ENCODE measurements at regions not wholly inside any gene's neighbourhood (a gene's known extent, or its start where the extent isn't known, plus 50 kb on each side); places are given as distances from the start of the nearest gene placed in this dataset.

DNA sequence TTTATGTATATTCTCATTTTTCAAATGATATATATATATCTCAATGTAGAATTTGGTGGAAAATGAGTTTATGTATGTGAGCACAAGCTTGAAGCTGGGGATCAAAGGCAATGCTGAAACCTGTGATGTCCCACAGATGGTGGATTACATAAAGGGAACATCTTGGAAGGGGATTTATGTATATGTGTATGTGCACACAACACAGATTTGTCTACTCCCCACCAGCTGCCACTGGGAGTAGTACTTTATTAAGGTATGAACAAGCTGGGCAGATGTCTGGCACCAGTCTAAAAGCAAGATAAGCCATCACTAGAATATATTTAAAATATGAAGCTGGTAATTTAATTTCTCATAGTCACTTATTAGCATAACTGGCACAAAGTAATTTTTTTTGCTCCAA lies 895.6 kb downstream of the SLC6A15 start:
- H3K4me3 ChIP-seq (ENCODE audit: low read depth, low read length), result no peak overlapping the region
- no peak for DNase-seq (ENCODE audit: low read depth)
- TF ChIP-seq, protein P1, sequence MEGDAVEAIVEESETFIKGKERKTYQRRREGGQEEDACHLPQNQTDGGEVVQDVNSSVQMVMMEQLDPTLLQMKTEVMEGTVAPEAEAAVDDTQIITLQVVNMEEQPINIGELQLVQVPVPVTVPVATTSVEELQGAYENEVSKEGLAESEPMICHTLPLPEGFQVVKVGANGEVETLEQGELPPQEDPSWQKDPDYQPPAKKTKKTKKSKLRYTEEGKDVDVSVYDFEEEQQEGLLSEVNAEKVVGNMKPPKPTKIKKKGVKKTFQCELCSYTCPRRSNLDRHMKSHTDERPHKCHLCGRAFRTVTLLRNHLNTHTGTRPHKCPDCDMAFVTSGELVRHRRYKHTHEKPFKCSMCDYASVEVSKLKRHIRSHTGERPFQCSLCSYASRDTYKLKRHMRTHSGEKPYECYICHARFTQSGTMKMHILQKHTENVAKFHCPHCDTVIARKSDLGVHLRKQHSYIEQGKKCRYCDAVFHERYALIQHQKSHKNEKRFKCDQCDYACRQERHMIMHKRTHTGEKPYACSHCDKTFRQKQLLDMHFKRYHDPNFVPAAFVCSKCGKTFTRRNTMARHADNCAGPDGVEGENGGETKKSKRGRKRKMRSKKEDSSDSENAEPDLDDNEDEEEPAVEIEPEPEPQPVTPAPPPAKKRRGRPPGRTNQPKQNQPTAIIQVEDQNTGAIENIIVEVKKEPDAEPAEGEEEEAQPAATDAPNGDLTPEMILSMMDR (conservative IDR thresholded peaks at IDR 0.05; ENCODE audit: low read depth, low read length), result no peak

DNA sequence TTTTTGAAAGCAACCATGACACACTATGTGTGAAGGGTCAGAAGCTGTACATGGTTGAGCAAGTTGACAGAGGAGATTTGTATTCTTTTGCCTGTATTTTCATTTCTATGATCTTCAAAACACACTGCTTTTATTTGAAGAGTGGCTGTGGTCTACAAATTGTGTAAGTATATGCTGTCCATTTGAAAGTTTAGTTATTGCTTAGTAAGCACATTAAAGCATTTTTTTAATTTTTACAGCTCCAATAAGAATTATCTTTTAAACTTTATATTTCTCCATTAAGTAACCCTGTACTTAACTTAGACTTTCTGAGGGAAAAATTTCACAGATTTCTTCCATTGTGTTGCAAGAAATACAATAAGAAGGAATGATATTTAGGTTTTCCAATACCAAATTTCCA lies 915.2 kb downstream of the SLC6A15 start:
- H3K4me3 ChIP-seq (ENCODE audit: low read depth, low read length), result no peak overlapping the region
- TF ChIP-seq, protein P1 (conservative IDR thresholded peaks at IDR 0.05; ENCODE audit: low read depth, low read length), result no peak
- DNase-seq (ENCODE audit: low read depth), result no peak

DNA sequence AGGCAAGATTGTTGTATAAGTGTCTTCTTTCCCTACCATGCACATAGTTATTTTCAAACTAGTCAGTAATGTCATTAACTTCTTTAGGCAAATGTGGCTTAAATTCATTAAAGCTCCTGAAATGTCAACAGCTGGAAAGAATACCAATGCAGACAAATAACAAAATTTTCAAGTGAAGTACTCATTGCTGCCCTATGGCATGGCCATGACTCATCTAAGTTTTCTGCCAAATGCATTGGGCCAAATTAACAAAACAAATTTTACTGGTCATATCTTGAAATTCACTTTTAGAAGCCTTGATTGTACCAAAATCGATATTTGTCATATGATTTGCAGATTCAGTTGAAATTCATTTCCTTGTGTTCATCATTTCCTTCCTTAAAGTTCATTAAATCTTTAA lies 915.9 kb downstream of the SLC6A15 start:
- no peak for DNase-seq (ENCODE audit: low read depth)
- TF ChIP-seq, protein P1 (conservative IDR thresholded peaks at IDR 0.05; ENCODE audit: low read depth, low read length), result no peak
- no peak overlapping the region for H3K4me3 ChIP-seq (ENCODE audit: low read depth, low read length)

DNA sequence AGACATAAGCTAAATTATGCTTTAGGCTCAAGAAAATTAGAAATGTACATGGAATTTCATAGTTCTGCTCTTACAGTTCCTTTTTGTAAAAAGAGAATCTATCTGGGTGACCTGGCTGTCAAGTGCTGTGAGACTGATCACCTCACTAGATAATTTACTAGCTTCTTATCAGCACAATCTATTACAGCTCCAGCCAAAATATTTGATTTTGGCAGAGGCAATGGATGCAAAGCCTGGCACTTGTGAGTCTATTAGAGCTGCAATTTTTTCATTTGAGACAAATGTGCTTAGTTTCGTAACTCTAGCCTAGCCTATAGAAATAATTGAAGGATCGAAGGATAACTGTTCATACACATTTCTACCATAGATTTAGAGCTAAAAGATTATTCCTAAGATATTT lies 927.5 kb downstream of the SLC6A15 start:
- TF ChIP-seq, protein P1 (conservative IDR thresholded peaks at IDR 0.05; ENCODE audit: low read depth, low read length), result no peak
- no peak for DNase-seq (ENCODE audit: low read depth)

DNA sequence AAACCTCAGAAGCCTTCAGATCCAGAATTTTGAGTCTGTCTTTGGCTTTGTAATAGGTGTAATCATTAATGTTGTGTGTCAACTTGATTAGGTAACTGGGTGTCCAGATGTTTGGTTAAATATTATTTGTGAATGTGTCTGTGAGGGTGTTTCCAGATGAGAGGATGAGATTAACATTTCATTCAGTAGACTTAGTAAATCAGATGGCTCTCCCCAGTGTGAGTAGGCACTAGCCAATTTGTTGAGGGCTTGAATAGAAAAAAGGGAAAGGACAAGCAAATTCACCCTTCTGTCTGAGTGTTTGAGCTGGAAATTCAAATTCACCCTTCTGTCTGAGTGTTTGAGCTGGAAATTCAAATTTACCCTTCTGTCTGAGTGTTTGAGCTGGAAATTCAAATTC lies 932.2 kb downstream of the SLC6A15 start:
- DNase-seq (ENCODE audit: low read depth), result no peak
- no peak overlapping the region for H3K4me3 ChIP-seq (ENCODE audit: low read depth, low read length)
- TF ChIP-seq, protein P1 (conservative IDR thresholded peaks at IDR 0.05; ENCODE audit: low read depth, low read length), result no peak

More for the DNA sequence above, 927.5 kb downstream of the SLC6A15 start:
- H3K4me3 ChIP-seq (ENCODE audit: low read depth, low read length), result no peak overlapping the region

DNA sequence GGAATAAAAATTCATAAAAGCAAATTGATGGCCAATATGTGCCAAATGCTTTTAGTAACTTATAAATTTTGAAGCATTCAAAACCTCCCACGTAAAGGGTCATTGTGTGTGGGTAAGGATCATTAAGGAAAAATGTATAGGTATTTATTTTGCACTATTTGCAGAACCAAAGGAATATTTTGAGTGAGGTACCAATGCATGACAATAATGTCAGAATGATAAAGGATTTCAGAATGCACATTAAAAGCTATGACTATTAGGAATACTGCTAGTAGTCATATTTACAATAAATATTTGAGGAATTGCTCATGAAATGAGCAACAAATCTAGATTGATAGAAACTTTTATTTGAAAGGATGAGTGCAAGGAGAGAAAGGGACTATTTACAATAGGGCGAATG lies 932.8 kb downstream of the SLC6A15 start:
- TF ChIP-seq, protein P1 (conservative IDR thresholded peaks at IDR 0.05; ENCODE audit: low read depth, low read length), result no peak
- DNase-seq (ENCODE audit: low read depth), result no peak

DNA sequence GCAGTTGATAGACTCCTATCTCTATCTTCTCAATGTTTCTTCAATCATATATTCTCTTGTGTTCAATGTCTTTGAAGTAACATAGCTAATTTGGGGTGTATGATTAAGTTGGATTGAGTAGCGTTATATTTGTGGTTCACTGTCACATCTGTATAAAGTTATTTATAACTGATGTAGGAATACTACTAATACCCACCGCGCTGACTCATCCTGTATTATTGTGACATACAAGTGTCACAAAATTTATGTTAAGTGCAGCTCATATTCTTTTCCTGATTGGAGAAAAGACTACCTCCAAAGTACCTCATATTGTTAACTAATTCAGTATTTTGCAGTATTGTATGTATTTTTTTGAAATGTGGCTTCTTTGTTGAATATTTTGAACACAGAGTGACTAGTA lies 940.8 kb downstream of the SLC6A15 start:
- TF ChIP-seq, protein P1 (conservative IDR thresholded peaks at IDR 0.05; ENCODE audit: low read depth, low read length), result no peak
- DNase-seq (ENCODE audit: low read depth), result no peak
- no peak overlapping the region for H3K4me3 ChIP-seq (ENCODE audit: low read depth, low read length)

More for the DNA sequence above, 932.8 kb downstream of the SLC6A15 start:
- no peak overlapping the region for H3K4me3 ChIP-seq (ENCODE audit: low read depth, low read length)

All from epithelial cell of proximal tubule (primary cell).